ENCODE measurements at regions not wholly inside any gene's neighbourhood (a gene's known extent, or its start where the extent isn't known, plus 50 kb on each side); places are given as distances from the start of the nearest gene placed in this dataset.

- TF ChIP-seq, protein P1, sequence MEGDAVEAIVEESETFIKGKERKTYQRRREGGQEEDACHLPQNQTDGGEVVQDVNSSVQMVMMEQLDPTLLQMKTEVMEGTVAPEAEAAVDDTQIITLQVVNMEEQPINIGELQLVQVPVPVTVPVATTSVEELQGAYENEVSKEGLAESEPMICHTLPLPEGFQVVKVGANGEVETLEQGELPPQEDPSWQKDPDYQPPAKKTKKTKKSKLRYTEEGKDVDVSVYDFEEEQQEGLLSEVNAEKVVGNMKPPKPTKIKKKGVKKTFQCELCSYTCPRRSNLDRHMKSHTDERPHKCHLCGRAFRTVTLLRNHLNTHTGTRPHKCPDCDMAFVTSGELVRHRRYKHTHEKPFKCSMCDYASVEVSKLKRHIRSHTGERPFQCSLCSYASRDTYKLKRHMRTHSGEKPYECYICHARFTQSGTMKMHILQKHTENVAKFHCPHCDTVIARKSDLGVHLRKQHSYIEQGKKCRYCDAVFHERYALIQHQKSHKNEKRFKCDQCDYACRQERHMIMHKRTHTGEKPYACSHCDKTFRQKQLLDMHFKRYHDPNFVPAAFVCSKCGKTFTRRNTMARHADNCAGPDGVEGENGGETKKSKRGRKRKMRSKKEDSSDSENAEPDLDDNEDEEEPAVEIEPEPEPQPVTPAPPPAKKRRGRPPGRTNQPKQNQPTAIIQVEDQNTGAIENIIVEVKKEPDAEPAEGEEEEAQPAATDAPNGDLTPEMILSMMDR (IDR thresholded peaks at IDR 0.05): no peak
- Histone ChIP-seq H3K9me3 (peaks cover 7% of the 10 kb centered on the region), H3K4me1 (ENCODE audit: low read depth) (no peaks in the 10 kb centered on the region), H3K4me3 (no peak overlapping the region), H3K36me3 (ENCODE audit: low read depth) (no peaks in the 10 kb centered on the region)
- intact Hi-C loops (cut with DNase I, micrococcal nuclease): no loop called here
- ATAC-seq (no peak), DNase-seq (no peak)
These were observed 168.3 kb downstream of the AKR1D1 start for GRCh38 chr7:138244606-138245005.

DNA sequence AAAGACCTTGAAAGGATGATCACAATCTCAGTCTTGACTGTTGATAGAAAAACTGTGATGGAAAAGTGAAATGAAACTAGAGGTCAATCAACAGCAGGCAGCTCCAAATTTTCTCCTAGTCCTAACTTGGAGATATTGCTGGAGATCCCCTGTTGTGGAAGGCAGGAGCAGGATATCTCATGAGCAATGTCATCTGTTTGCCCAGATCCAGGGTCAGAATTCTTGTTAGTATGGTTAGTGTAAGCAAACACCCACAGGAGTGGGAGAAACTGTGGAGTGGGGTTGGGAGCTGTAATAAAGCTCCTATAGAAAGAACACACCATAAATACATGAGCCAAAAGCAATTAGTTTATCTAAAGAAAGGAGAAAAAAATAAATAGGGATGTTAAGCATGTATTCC lies 169.0 kb downstream of the AKR1D1 start:
- ATAC-seq (no peak), DNase-seq (no peak)
- TF ChIP-seq, protein P1 (IDR thresholded peaks at IDR 0.05): no peak
- peaks cover 7% of the 10 kb centered on the region for H3K9me3 ChIP-seq
- H3K36me3 ChIP-seq (ENCODE audit: low read depth): no peaks in the 10 kb centered on the region
- intact Hi-C loops (cut with DNase I, micrococcal nuclease): no loop called here
- no peaks in the 10 kb centered on the region for H3K4me1 ChIP-seq (ENCODE audit: low read depth)
- no peak overlapping the region for H3K4me3 ChIP-seq

DNA sequence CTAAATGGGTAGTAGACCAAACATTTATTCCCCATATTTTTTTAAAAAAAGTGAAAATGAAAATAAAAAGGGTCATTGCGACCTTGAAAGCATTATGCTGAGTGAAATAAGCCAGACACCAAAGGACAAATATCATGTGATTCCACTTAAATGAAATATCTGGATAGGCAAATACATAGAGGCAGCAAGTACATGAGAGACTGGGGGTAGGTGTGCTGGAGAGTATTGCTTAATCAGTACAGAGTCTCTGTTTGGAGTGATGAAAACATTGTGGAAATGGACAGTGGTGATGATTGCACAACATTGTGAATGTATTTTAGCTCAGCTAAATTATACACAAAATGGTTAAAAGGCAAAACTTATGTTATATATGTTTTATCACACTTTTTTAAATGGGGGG lies 169.4 kb downstream of the AKR1D1 start:
- Histone ChIP-seq H3K36me3 (ENCODE audit: low read depth) (no peaks in the 10 kb centered on the region), H3K4me1 (ENCODE audit: low read depth) (no peaks in the 10 kb centered on the region), H3K9me3 (peaks cover 7% of the 10 kb centered on the region), H3K4me3 (no peak overlapping the region)
- TF ChIP-seq, protein P1 (IDR thresholded peaks at IDR 0.05): no peak
- ATAC-seq (no peak), DNase-seq (no peak)
- intact Hi-C loops (cut with DNase I, micrococcal nuclease): no loop called here

- no peaks in the 10 kb centered on the region for H3K4me1 ChIP-seq (ENCODE audit: low read depth)
- intact Hi-C loops (cut with DNase I, micrococcal nuclease): no loop called here
- TF ChIP-seq, protein P1 (IDR thresholded peaks at IDR 0.05): no peak
- DNase-seq: no peak
- H3K9me3 ChIP-seq: peaks cover 7% of the 10 kb centered on the region
- ATAC-seq: no peak
- H3K36me3 ChIP-seq (ENCODE audit: low read depth): no peaks in the 10 kb centered on the region
- H3K4me3 ChIP-seq: no peak overlapping the region
These were observed 170.2 kb downstream of the AKR1D1 start for GRCh38 chr7:138246428-138246827.

- TF ChIP-seq, protein P1 (IDR thresholded peaks at IDR 0.05): no peak
- ATAC-seq (no peak), DNase-seq (no peak)
- H3K4me3 ChIP-seq: no peak overlapping the region
- peaks cover 7% of the 10 kb centered on the region for H3K9me3 ChIP-seq
- intact Hi-C loops (cut with DNase I, micrococcal nuclease): no loop called here
- no peaks in the 10 kb centered on the region for H3K36me3 ChIP-seq (ENCODE audit: low read depth)
- H3K4me1 ChIP-seq (ENCODE audit: low read depth): no peaks in the 10 kb centered on the region
These were observed 170.8 kb downstream of the AKR1D1 start for GRCh38 chr7:138247081-138247480.

Data from mucosa of descending colon (tissue), 3 donors.